ENCODE measurements at regions not wholly inside any gene's neighbourhood (a gene's known extent, or its start where the extent isn't known, plus 50 kb on each side); places are given as distances from the start of the nearest gene placed in this dataset.
"Not testable (repeated sequence)": the region's sequence is repeated elsewhere in the genome, so short reads cannot be mapped to it uniquely, and the experiment has no call there.

DNA sequence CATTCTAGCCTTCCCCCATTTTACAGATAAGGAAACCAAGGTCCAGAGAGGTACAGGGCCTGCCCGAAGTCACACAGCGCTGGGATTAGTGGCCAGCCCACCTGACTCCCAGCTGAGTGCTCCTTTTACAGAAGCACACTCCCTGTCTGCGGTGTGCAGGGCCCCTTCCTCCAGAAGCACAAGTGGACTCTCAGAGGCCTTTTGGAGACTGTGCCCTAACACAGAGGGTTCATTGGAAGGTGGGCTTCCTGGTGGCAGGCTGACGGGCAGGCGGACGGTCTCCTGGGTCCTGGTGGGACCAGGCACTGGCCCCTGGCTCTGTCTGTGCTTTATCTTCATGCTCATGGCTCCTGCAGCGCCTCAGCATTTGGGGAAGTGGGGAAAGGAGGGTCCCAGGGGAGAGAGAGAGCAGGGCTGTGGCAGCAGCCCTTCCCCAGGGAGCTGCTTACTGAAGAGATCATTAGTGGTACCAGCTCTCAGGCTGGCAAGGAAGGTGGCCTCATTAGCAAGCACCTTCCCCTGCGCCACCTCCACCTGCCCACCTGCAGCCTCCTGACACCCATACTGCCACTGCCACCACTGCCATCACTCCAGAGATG, 83.1 kb upstream of the GOLGA6L4 start:
- DNase-seq (ENCODE audit: low read depth), result not testable (repeated sequence)

DNA sequence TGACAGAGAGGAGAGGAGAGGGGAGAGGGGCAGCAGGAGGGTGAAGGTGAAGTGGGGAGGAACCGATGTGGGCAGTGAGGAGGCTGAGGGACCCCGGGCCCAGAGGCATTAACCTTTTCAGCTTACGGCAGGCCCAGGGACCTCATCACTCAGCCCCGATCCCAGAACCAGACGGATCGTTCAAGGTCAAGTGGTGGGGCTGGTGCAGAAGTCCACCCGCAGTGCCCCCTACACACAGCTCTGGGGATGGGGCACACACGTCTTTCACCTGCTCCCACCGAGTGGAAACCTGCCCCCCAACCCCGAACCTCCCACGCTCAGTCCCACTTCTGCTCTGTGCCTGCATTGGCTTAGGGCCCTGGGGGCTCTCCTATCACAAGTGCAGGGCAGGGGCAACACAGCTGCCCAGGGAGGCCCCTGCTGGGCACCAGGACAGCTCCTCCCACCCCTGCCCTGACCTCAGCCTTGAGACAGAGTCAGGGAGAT, 81.9 kb upstream of the GOLGA6L4 start:
- not testable (repeated sequence) for DNase-seq (ENCODE audit: low read depth)

DNA sequence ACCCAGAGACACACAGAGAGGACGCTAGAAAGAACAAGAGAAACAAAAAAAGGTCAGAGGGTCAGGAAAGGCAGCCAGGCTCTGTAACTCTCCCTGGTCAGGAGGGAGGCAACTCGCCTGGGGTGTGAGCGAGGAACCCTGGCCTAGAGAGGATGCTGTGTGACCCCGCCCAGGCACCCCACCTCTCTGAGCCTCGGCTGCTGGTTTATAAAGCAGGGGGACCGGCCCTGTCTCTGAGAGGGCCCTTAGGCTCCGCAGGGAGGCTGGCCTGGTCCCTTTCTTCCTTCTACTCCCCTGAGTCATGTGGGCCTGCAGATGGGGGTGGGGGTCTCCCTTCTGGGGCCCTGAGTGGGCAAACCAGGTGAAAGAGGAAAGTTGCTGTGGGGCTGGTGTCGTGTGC, 81.3 kb upstream of the GOLGA6L4 start:
- not testable (repeated sequence) for DNase-seq (ENCODE audit: low read depth)

DNA sequence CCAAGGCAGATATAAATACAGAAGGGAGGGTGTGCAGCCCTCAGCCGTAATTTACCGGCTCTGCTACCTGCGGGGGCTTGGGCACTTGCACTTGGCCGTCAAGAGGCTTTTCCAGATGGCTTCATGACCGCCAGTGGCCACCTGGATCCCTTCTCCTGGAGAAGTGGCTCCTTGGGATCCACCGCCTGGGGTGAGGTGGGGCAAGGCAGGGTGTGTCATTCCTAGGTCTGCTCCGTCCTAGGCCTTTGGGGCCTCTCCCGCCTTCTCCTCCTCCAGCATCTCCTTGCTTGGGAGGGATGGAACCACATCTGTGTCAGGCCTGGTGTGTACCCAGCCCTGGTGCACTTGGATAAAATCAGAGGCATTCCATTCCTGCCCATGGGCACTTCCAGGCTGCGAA, 80.8 kb upstream of the GOLGA6L4 start:
- not testable (repeated sequence) for DNase-seq (ENCODE audit: low read depth)

DNA sequence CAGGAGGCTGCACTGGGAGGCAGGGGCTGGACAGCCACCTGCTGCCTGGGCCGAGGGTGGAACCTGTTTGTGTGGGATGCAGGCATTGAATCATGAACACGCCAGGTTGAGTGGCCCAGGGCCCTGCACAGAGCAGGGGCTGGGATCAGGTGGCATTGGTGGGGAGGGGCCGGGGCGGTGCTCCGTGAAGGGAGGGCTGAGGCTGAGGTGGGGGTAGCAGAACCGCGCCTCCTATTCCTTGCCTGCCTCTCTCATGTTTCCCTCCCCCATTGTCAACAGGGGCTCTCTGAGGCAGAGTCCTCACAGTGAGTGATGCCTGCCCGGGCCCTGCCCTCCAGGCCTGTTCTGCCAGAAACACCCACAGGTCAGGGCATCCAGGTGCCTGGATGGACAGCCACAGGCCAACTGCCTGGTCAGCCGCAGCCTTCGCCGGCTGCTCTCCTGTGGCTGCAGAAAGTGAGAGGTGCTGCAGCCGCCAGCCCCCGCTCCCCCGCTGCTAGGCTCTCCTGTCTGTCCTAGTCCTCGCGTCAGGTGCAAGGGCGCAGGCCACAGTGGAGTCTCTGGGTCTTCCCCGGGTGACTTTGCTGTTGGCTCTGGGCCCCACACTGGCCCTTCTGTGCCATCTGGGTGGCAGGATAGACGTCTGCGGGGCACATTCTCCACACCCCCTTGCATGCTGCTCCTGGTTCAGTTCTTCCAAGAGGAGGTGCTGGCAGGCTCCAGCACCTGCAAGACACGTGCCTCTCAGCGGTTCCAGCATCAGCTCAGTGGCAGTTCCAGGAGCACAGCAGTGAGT, 79.6 kb upstream of the GOLGA6L4 start:
- DNase-seq (ENCODE audit: low read depth), result not testable (repeated sequence)

DNA sequence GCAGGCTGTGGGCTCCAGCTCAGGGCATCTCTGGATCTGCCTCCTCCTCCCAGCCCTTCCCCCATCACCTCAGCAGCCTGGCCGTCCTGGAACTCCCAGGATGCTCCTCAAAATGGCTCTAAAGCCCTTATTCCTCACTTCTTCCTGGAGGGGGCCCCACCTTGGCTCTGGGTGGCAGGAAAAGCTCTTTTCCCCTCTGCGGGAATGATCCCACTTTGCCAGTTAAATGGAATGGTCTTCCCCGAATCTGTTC, 79.1 kb upstream of the GOLGA6L4 start:
- not testable (repeated sequence) for DNase-seq (ENCODE audit: low read depth)

DNA sequence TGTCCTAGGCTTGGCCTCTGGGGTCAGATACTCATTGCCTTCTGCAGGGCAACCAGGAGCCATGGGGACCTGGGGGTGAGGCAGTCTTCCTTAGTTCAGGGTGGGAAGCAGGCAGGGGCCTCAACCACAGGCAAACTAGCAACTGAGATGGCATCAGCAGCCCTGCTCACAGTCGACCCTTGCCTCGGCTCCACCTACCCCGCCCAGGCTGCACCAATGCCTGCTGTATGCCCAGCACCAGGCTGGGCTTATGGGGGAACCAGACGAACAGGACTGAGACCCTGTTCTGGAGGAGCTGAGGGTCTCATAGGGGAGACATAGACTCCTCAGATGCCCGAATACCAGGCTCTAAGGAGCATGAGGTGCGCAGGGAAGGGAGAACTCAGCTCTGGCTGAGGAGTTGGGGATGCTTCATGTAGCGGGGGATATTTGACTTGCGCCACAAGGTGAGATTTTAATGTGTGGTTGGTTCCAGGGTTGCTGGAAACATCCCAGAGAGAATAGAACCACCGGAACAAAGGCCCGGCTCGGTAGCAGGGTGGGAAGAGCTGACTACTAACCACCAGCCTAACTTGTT, 78.4 kb upstream of the GOLGA6L4 start:
- not testable (repeated sequence) for DNase-seq (ENCODE audit: low read depth)

DNA sequence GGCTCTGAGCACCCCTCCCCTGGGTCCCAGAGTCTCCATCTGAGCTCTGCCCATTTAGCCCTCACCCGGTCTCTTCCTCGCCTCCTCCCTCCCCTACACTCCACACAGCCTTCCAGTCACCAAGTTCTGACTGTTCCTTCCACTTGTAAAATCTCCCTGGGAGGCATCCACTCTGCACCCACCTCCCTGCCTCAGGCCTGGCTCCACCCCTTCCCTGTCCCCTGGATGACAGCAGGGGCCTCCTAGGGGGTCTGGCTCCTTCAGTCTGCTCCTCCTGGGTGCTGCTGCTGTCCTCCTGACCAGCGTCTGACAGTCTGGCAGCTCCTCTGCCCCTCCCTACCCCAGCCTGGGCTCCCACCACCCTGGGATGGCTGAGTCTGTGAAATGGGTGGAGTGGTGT, 77.7 kb upstream of the GOLGA6L4 start:
- not testable (repeated sequence) for DNase-seq (ENCODE audit: low read depth)

DNA sequence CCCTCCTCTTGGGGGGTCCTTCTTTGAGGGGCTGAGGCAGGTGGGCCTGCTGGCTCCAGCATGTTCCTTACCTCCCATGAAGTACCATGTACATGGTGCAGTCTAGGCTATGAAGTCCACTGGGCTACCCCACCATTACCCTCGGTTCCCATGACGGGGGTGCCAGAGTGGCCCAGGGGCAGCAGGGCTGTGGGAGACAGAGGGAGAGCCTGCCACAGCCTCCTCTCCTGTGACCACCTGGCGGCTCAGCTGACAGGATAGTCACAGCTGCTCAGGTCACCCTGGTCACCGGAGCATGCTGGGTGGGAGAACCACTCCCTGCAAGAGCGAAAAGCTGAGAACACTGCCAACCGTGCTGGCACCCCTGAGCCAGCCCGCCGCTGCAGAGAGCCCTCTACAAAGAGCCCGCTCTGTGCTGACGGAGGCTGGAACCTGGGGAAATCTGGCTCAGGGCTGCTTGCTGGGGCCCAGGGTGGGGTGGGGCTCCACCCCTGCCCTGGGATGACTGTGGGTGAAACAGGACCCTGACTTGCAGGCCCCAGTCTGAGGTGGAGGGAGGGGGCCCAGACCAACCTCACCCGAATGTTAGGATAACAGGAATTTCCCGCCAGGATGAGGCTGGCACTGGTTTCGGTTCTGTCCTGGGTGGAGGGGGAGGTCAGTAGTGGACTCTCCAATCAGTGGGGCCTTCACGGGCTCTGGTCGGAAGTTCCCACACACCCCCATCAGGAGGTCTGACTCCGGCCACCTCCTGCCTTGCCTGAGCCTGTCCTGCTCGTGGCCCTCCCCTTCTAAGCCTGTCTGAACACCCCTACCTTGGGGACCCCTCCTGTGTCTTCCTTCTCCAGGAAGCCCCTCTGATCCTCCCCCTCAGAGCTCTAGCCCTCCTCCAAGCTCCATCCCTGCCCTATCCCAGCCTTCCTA, 76.0 kb upstream of the GOLGA6L4 start:
- DNase-seq (ENCODE audit: low read depth), result not testable (repeated sequence)

DNA sequence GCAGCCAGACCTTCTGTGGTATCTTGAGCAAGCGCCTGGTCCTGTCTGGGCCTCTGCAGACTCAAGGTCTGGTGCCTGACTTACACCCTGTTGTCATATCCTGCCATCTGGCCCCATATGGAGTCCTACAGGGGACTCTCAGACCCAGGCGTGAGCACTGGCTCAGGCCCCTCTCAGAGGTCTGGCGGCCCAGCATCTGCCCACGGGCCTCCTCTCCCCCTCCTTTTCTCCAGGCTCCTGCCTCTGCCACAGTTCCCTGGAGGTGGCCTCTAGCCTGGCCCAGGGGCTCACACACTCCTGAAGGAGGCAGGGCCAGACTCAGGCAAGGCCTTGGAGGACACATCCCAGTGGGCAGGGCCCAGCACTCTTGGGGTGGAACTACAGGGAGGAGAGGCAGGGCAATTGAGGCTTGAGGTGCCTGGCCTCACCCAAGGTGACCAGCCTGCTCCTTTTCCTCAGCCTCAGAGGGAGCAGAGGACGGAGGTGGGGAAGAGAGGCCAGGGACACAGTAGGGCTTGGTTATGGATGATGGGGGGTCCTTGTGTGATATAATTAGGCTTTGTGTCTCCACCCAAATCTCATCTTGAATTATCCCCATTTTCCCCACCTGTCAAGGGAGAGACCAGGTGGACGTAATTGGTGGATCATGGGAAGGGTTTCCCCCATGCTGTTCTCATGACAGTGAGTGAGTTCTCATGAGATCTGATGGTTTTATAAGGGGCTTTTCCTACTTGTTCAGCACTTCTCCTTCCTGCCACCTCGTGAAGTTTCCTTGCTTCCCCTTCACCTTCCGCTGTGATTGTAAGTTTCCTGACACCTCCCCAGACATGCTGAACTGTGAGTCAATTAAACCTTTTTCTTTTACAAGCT, 70.9 kb upstream of the GOLGA6L4 start:
- DNase-seq (ENCODE audit: low read depth), result not testable (repeated sequence)

DNA sequence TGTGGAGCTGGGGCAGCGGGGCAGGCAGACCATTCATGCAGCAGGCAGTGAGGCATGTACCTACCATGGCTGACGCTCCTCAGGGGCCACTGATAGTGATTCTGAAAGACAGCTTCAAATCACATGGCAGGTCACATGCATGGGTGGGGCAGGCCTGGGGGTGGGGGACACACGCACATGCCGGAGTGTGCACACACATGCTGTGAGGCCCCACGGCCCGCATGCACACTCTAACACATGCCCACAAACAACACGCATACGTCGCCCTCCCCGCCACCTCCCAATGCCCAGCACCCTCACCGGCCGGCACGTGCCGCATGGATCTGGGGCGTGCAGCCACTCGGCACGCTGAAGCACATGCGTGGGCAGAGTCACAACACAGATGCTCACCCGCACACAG, 65.5 kb upstream of the GOLGA6L4 start:
- DNase-seq (ENCODE audit: low read depth), result not testable (repeated sequence)

DNA sequence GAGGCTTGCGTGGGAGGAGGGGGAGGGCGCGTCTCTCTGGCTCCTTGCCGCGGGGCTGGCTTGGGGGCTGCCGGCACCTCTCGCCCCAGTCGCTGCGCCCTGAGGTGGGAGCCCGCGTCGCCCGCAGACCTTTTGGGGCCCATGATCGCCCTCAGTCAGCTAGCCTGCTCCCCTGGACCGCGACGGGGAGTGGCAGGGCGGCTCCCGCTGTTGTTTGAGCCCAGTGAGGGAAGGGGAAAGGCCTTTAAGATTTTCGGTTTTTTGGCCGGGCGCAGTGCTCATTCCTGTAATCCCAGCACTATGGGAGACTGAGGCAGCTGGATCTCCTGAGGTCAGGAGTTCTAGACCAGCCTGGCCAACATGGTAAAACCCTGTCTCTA, 62.4 kb upstream of the GOLGA6L4 start:
- not testable (repeated sequence) for DNase-seq (ENCODE audit: low read depth)

Data from LHCN-M2 (cell line).